Liver (tissue), 3 donors: ENCODE measurements at regions not wholly inside any gene's neighbourhood (a gene's known extent, or its start where the extent isn't known, plus 50 kb on each side); places are given as distances from the start of the nearest gene placed in this dataset.

Experiments used
- CTCF ChIP-seq: fragments of 150-350 bp; IDR thresholded peaks from 2 replicates; pipeline ENCODE4 v1.5.1; 2017; ENCODE audit warnings: improper control_type of control experiment, low read depth, low read length; ENCODE audit not compliant: missing input control
- EGR1 ChIP-seq, 2 donors: IDR thresholded peaks; 2 replicates each; pipeline ENCODE4 v1.6.1; 2016 to 2018; ENCODE audit warnings: antibody characterized with exemption in 2 of 2, low read depth in 2 of 2
- RXRA ChIP-seq, 2 donors: IDR thresholded peaks; 2 replicates each; pipeline ENCODE4 v1.6.1; 2017 to 2018; ENCODE audit warnings: antibody characterized with exemption in 2 of 2, mild to moderate bottlenecking in 1 of 2
- TF ChIP-seq, protein P1 (sequence below): IDR thresholded peaks from 2 replicates; pipeline ENCODE4 v1.6.1; 2016; ENCODE audit warnings: antibody characterized with exemption
- TF ChIP-seq, protein P2 (sequence below): IDR thresholded peaks from 2 replicates; pipeline ENCODE4 v1.6.1; 2016; ENCODE audit warnings: antibody characterized with exemption, mild to moderate bottlenecking
- donor health status: healthy.
- donor health status: healthy.

- TF ChIP-seq CTCF: no peak
- TF ChIP-seq, protein P1, sequence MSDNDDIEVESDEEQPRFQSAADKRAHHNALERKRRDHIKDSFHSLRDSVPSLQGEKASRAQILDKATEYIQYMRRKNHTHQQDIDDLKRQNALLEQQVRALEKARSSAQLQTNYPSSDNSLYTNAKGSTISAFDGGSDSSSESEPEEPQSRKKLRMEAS: no peak
- no peak for TF ChIP-seq EGR1 (IDR thresholded peaks at IDR 0.05; ENCODE audit: low read depth in 2 of 2)
- TF ChIP-seq RXRA (IDR thresholded peaks at IDR 0.05): no peak
- TF ChIP-seq, protein P2, sequence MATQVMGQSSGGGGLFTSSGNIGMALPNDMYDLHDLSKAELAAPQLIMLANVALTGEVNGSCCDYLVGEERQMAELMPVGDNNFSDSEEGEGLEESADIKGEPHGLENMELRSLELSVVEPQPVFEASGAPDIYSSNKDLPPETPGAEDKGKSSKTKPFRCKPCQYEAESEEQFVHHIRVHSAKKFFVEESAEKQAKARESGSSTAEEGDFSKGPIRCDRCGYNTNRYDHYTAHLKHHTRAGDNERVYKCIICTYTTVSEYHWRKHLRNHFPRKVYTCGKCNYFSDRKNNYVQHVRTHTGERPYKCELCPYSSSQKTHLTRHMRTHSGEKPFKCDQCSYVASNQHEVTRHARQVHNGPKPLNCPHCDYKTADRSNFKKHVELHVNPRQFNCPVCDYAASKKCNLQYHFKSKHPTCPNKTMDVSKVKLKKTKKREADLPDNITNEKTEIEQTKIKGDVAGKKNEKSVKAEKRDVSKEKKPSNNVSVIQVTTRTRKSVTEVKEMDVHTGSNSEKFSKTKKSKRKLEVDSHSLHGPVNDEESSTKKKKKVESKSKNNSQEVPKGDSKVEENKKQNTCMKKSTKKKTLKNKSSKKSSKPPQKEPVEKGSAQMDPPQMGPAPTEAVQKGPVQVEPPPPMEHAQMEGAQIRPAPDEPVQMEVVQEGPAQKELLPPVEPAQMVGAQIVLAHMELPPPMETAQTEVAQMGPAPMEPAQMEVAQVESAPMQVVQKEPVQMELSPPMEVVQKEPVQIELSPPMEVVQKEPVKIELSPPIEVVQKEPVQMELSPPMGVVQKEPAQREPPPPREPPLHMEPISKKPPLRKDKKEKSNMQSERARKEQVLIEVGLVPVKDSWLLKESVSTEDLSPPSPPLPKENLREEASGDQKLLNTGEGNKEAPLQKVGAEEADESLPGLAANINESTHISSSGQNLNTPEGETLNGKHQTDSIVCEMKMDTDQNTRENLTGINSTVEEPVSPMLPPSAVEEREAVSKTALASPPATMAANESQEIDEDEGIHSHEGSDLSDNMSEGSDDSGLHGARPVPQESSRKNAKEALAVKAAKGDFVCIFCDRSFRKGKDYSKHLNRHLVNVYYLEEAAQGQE: no peak
Measured at GRCh38 chr10:112883360-112884178, 66.5 kb upstream of the TCF7L2 start.
